ENCODE measurements at regions not wholly inside any gene's neighbourhood (a gene's known extent, or its start where the extent isn't known, plus 50 kb on each side); places are given as distances from the start of the nearest gene placed in this dataset.

GRCh38 chr20:11849976-11850670, 67.6 kb upstream of the BTBD3 start:
- H3K36me3 ChIP-seq (ENCODE audit: insufficient read depth, low read length): no peaks in the 10 kb centered on the region
- H3K27ac ChIP-seq (ENCODE audit: low read length): no peak overlapping the region
- H3K4me1 ChIP-seq (ENCODE audit: low read length): no peaks in the 10 kb centered on the region
- H3K79me2 ChIP-seq (ENCODE audit: low read length): no peaks in the 10 kb centered on the region
- no peaks in the 10 kb centered on the region for H4K20me1 ChIP-seq (ENCODE audit: insufficient read depth, low read depth, low read length)
- H3K4me2 ChIP-seq (ENCODE audit: low read depth, low read length, poor library complexity, severe bottlenecking): no peak overlapping the region
- H3K9me2 ChIP-seq (replicated peaks; ENCODE audit: insufficient read depth, low read length): no peaks in the 10 kb centered on the region
- H2AFZ ChIP-seq (ENCODE audit: low read length): no peak overlapping the region
- H3K4me3 ChIP-seq (ENCODE audit: low read length): no peak overlapping the region
- DNase-seq: no peak
- no peak overlapping the region for H3K9ac ChIP-seq (ENCODE audit: low read length)
- H3K9me3 ChIP-seq (ENCODE audit: low read length): peaks cover 42% of the 10 kb centered on the region
- H3K27me3 ChIP-seq (ENCODE audit: low read length): no peaks in the 10 kb centered on the region

- Histone ChIP-seq H3K9me3 (ENCODE audit: low read length) (peaks cover 37% of the 10 kb centered on the region), H3K79me2 (ENCODE audit: low read length) (no peaks in the 10 kb centered on the region), H3K9me2 (replicated peaks; ENCODE audit: insufficient read depth, low read length) (no peaks in the 10 kb centered on the region), H3K4me3 (ENCODE audit: low read length) (no peak overlapping the region), H3K27ac (ENCODE audit: low read length) (no peak overlapping the region), H3K9ac (ENCODE audit: low read length) (no peak overlapping the region), H2AFZ (ENCODE audit: low read length) (no peak overlapping the region), H3K27me3 (ENCODE audit: low read length) (no peaks in the 10 kb centered on the region), H4K20me1 (ENCODE audit: insufficient read depth, low read depth, low read length) (no peaks in the 10 kb centered on the region), H3K4me1 (ENCODE audit: low read length) (no peaks in the 10 kb centered on the region), H3K36me3 (ENCODE audit: insufficient read depth, low read length) (no peaks in the 10 kb centered on the region), H3K4me2 (ENCODE audit: low read depth, low read length, poor library complexity, severe bottlenecking) (no peak overlapping the region)
- DNase-seq: no peak
These were observed 66.8 kb upstream of the BTBD3 start for GRCh38 chr20:11850901-11851300.

- Histone ChIP-seq H3K9me2 (replicated peaks; ENCODE audit: insufficient read depth, low read length) (no peaks in the 10 kb centered on the region), H4K20me1 (ENCODE audit: insufficient read depth, low read depth, low read length) (no peaks in the 10 kb centered on the region), H3K36me3 (ENCODE audit: insufficient read depth, low read length) (no peaks in the 10 kb centered on the region), H3K27me3 (ENCODE audit: low read length) (no peaks in the 10 kb centered on the region), H3K9me3 (ENCODE audit: low read length) (peaks cover 32% of the 10 kb centered on the region), H3K4me1 (ENCODE audit: low read length) (no peaks in the 10 kb centered on the region), H3K79me2 (ENCODE audit: low read length) (no peaks in the 10 kb centered on the region), H3K27ac (ENCODE audit: low read length) (no peak overlapping the region), H2AFZ (ENCODE audit: low read length) (no peak overlapping the region), H3K4me2 (ENCODE audit: low read depth, low read length, poor library complexity, severe bottlenecking) (no peak overlapping the region), H3K9ac (ENCODE audit: low read length) (no peak overlapping the region), H3K4me3 (ENCODE audit: low read length) (no peak overlapping the region)
- DNase-seq: no peak
These were observed 66.0 kb upstream of the BTBD3 start for GRCh38 chr20:11851646-11852045.

- Histone ChIP-seq H3K4me2 (ENCODE audit: low read depth, low read length, poor library complexity, severe bottlenecking) (no peak overlapping the region), H3K9me3 (ENCODE audit: low read length) (peaks cover 32% of the 10 kb centered on the region), H2AFZ (ENCODE audit: low read length) (no peak overlapping the region), H3K36me3 (ENCODE audit: insufficient read depth, low read length) (no peaks in the 10 kb centered on the region), H3K27ac (ENCODE audit: low read length) (no peak overlapping the region), H3K4me1 (ENCODE audit: low read length) (no peaks in the 10 kb centered on the region), H4K20me1 (ENCODE audit: insufficient read depth, low read depth, low read length) (no peaks in the 10 kb centered on the region), H3K27me3 (ENCODE audit: low read length) (no peaks in the 10 kb centered on the region), H3K79me2 (ENCODE audit: low read length) (no peaks in the 10 kb centered on the region), H3K9me2 (replicated peaks; ENCODE audit: insufficient read depth, low read length) (no peaks in the 10 kb centered on the region), H3K9ac (ENCODE audit: low read length) (no peak overlapping the region), H3K4me3 (ENCODE audit: low read length) (no peak overlapping the region)
- DNase-seq: no peak
These were observed 65.5 kb upstream of the BTBD3 start for GRCh38 chr20:11852189-11852588.

GRCh38 chr20:11852811-11853210, 64.9 kb upstream of the BTBD3 start:
- H3K9ac ChIP-seq (ENCODE audit: low read length): no peak overlapping the region
- H3K9me3 ChIP-seq (ENCODE audit: low read length): peaks cover 26% of the 10 kb centered on the region
- H3K27me3 ChIP-seq (ENCODE audit: low read length): no peaks in the 10 kb centered on the region
- H4K20me1 ChIP-seq (ENCODE audit: insufficient read depth, low read depth, low read length): no peaks in the 10 kb centered on the region
- no peak overlapping the region for H3K27ac ChIP-seq (ENCODE audit: low read length)
- H3K4me1 ChIP-seq (ENCODE audit: low read length): no peaks in the 10 kb centered on the region
- H2AFZ ChIP-seq (ENCODE audit: low read length): no peak overlapping the region
- no peak overlapping the region for H3K4me2 ChIP-seq (ENCODE audit: low read depth, low read length, poor library complexity, severe bottlenecking)
- H3K79me2 ChIP-seq (ENCODE audit: low read length): no peaks in the 10 kb centered on the region
- H3K9me2 ChIP-seq (replicated peaks; ENCODE audit: insufficient read depth, low read length): no peaks in the 10 kb centered on the region
- H3K4me3 ChIP-seq (ENCODE audit: low read length): no peak overlapping the region
- H3K36me3 ChIP-seq (ENCODE audit: insufficient read depth, low read length): no peaks in the 10 kb centered on the region
- DNase-seq: no peak

- no peak overlapping the region for H3K9ac ChIP-seq (ENCODE audit: low read length)
- H3K27me3 ChIP-seq (ENCODE audit: low read length): no peaks in the 10 kb centered on the region
- H3K9me2 ChIP-seq (replicated peaks; ENCODE audit: insufficient read depth, low read length): no peaks in the 10 kb centered on the region
- H3K4me3 ChIP-seq (ENCODE audit: low read length): no peak overlapping the region
- no peak overlapping the region for H2AFZ ChIP-seq (ENCODE audit: low read length)
- no peaks in the 10 kb centered on the region for H3K79me2 ChIP-seq (ENCODE audit: low read length)
- no peaks in the 10 kb centered on the region for H3K4me1 ChIP-seq (ENCODE audit: low read length)
- no peaks in the 10 kb centered on the region for H3K36me3 ChIP-seq (ENCODE audit: insufficient read depth, low read length)
- no peaks in the 10 kb centered on the region for H4K20me1 ChIP-seq (ENCODE audit: insufficient read depth, low read depth, low read length)
- no peak overlapping the region for H3K27ac ChIP-seq (ENCODE audit: low read length)
- H3K9me3 ChIP-seq (ENCODE audit: low read length): peaks cover 26% of the 10 kb centered on the region
- H3K4me2 ChIP-seq (ENCODE audit: low read depth, low read length, poor library complexity, severe bottlenecking): no peak overlapping the region
- DNase-seq: no peak
These were observed 64.3 kb upstream of the BTBD3 start for GRCh38 chr20:11853359-11853758.

- Histone ChIP-seq H3K79me2 (ENCODE audit: low read length) (no peaks in the 10 kb centered on the region), H3K9me2 (replicated peaks; ENCODE audit: insufficient read depth, low read length) (no peaks in the 10 kb centered on the region), H3K9ac (ENCODE audit: low read length) (no peak overlapping the region), H3K4me1 (ENCODE audit: low read length) (no peaks in the 10 kb centered on the region), H3K27me3 (ENCODE audit: low read length) (no peaks in the 10 kb centered on the region), H2AFZ (ENCODE audit: low read length) (no peak overlapping the region), H3K4me2 (ENCODE audit: low read depth, low read length, poor library complexity, severe bottlenecking) (no peak overlapping the region), H3K9me3 (ENCODE audit: low read length) (peaks cover 22% of the 10 kb centered on the region), H3K36me3 (ENCODE audit: insufficient read depth, low read length) (no peaks in the 10 kb centered on the region), H4K20me1 (ENCODE audit: insufficient read depth, low read depth, low read length) (no peaks in the 10 kb centered on the region), H3K4me3 (ENCODE audit: low read length) (no peak overlapping the region), H3K27ac (ENCODE audit: low read length) (no peak overlapping the region)
- no peak for DNase-seq
These were observed 56.2 kb upstream of the BTBD3 start for GRCh38 chr20:11861479-11861878.

GRCh38 chr20:11867291-11867919, 50.3 kb upstream of the BTBD3 start:
- no peak overlapping the region for H3K4me3 ChIP-seq (ENCODE audit: low read length)
- no peak overlapping the region for H3K4me2 ChIP-seq (ENCODE audit: low read depth, low read length, poor library complexity, severe bottlenecking)
- no peaks in the 10 kb centered on the region for H4K20me1 ChIP-seq (ENCODE audit: insufficient read depth, low read depth, low read length)
- no peaks in the 10 kb centered on the region for H3K9me2 ChIP-seq (replicated peaks; ENCODE audit: insufficient read depth, low read length)
- no peak overlapping the region for H2AFZ ChIP-seq (ENCODE audit: low read length)
- H3K4me1 ChIP-seq (ENCODE audit: low read length): no peaks in the 10 kb centered on the region
- H3K9me3 ChIP-seq (ENCODE audit: low read length): peaks cover 17% of the 10 kb centered on the region
- no peaks in the 10 kb centered on the region for H3K79me2 ChIP-seq (ENCODE audit: low read length)
- no peaks in the 10 kb centered on the region for H3K27me3 ChIP-seq (ENCODE audit: low read length)
- no peak for DNase-seq
- H3K27ac ChIP-seq (ENCODE audit: low read length): no peak overlapping the region
- H3K9ac ChIP-seq (ENCODE audit: low read length): no peak overlapping the region
- H3K36me3 ChIP-seq (ENCODE audit: insufficient read depth, low read length): no peaks in the 10 kb centered on the region
